ENCODE measurements at regions not wholly inside any gene's neighbourhood (a gene's known extent, or its start where the extent isn't known, plus 50 kb on each side); places are given as distances from the start of the nearest gene placed in this dataset.
A peak's percentile ranks its signal among the peaks of the same experiment; 100 is the strongest.
"Not testable (repeated sequence)": the region's sequence is repeated elsewhere in the genome, so short reads cannot be mapped to it uniquely, and the experiment has no call there.

GRCh38 chr4:79163981-79164490, 161.8 kb downstream of the NAA11 start:
- Histone ChIP-seq H2AFZ (ENCODE audit: low read depth, low read length) (no peak overlapping the region), H3K4me3 (ENCODE audit: low read length) (no peak overlapping the region), H3K9me2 (ENCODE audit: insufficient read depth, low read length) (no peaks in the 10 kb centered on the region), H3K79me2 (replicated peaks; ENCODE audit: insufficient read depth, low read length) (no peaks in the 10 kb centered on the region), H3F3A (ENCODE audit: insufficient read depth, low read length, poor library complexity, severe bottlenecking) (no peaks in the 10 kb centered on the region), H3K27ac (ENCODE audit: low read length) (peak overlapping the region; percentile 49), H3K27me3 (ENCODE audit: insufficient read depth, low read depth, low read length) (no peaks in the 10 kb centered on the region), H3K36me3 (ENCODE audit: insufficient read depth, low read length) (no peaks in the 10 kb centered on the region), H3K9ac (ENCODE audit: low read length) (no peak overlapping the region), H3K9me3 (ENCODE audit: low read length) (no peaks in the 10 kb centered on the region), H3K4me2 (ENCODE audit: low read length) (no peak overlapping the region), H4K20me1 (ENCODE audit: insufficient read depth) (no peaks in the 10 kb centered on the region)
- TF ChIP-seq EP300 (conservative IDR thresholded peaks at IDR 0.05; ENCODE audit: poor library complexity, severe bottlenecking): no peak
- no peak for TF ChIP-seq CTCF (IDR thresholded peaks at IDR 0.05; ENCODE audit: poor library complexity, severe bottlenecking)
- TF ChIP-seq REST (IDR thresholded peaks at IDR 0.05; ENCODE audit: borderline replicate concordance): no peak
- no peak for TF ChIP-seq EZH2 (IDR thresholded peaks at IDR 0.05; ENCODE audit: borderline replicate concordance, insufficient read depth, low read length, poor library complexity, severe bottlenecking)
- no peak for TF ChIP-seq MXI1 (conservative IDR thresholded peaks at IDR 0.05; ENCODE audit: poor library complexity, severe bottlenecking)
- no peak for TF ChIP-seq RAD21 (conservative IDR thresholded peaks at IDR 0.05)
- no peak for TF ChIP-seq SMC3 (conservative IDR thresholded peaks at IDR 0.05; ENCODE audit: poor library complexity)
- no peak for TF ChIP-seq POLR2AphosphoS5 (IDR thresholded peaks at IDR 0.05)

GRCh38 chr4:79160962-79161361, 164.9 kb downstream of the NAA11 start:
- no peak overlapping the region for H2AFZ ChIP-seq (ENCODE audit: low read depth, low read length)
- no peak overlapping the region for H3K4me2 ChIP-seq (ENCODE audit: low read length)
- H3K27me3 ChIP-seq (ENCODE audit: insufficient read depth, low read depth, low read length): no peaks in the 10 kb centered on the region
- no peak overlapping the region for H3K9ac ChIP-seq (ENCODE audit: low read length)
- TF ChIP-seq SMC3 (conservative IDR thresholded peaks at IDR 0.05; ENCODE audit: poor library complexity): no peak
- no peak for TF ChIP-seq EZH2 (IDR thresholded peaks at IDR 0.05; ENCODE audit: borderline replicate concordance, insufficient read depth, low read length, poor library complexity, severe bottlenecking)
- TF ChIP-seq RAD21 (conservative IDR thresholded peaks at IDR 0.05): no peak
- TF ChIP-seq TAF1 (IDR thresholded peaks at IDR 0.05; ENCODE audit: low read depth): no peak
- no peak for TF ChIP-seq MXI1 (conservative IDR thresholded peaks at IDR 0.05; ENCODE audit: poor library complexity, severe bottlenecking)
- no peaks in the 10 kb centered on the region for H3K9me2 ChIP-seq (ENCODE audit: insufficient read depth, low read length)
- no peak overlapping the region for H3K4me3 ChIP-seq (ENCODE audit: low read length)
- H3K79me2 ChIP-seq (replicated peaks; ENCODE audit: insufficient read depth, low read length): no peaks in the 10 kb centered on the region
- H4K20me1 ChIP-seq (ENCODE audit: insufficient read depth): no peaks in the 10 kb centered on the region
- H3K9me3 ChIP-seq (ENCODE audit: low read length): no peaks in the 10 kb centered on the region
- no peaks in the 10 kb centered on the region for H3F3A ChIP-seq (ENCODE audit: insufficient read depth, low read length, poor library complexity, severe bottlenecking)
- H3K36me3 ChIP-seq (ENCODE audit: insufficient read depth, low read length): no peaks in the 10 kb centered on the region
- no peak overlapping the region for H3K27ac ChIP-seq (ENCODE audit: low read length)

DNA sequence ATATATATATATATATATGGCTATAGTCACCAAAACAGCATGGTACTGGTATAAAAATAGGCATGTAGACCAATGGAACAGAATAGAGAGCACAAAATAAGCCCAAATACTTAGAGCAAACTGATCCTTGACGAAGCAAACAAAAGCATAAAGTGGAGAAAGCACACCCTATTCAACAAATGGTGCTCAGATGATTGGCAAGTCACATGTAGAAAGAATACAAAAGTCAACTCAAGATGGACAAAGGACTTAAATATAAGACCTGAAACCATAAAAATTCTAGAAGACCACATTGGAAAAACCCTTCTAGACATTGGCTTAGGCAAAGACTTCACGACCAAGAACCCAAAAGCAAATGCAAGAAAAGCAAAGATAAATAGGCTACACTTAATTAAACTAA, 167.2 kb downstream of the NAA11 start:
- H2AFZ ChIP-seq (ENCODE audit: low read depth, low read length); H3K36me3 ChIP-seq (ENCODE audit: insufficient read depth, low read length): not testable (repeated sequence)

More for the DNA sequence above, 167.2 kb downstream of the NAA11 start:
- not testable (repeated sequence) for H4K20me1 ChIP-seq (ENCODE audit: insufficient read depth); H3K27me3 ChIP-seq (ENCODE audit: insufficient read depth, low read depth, low read length); H3K9ac ChIP-seq (ENCODE audit: low read length); H3K4me3 ChIP-seq (ENCODE audit: low read length); H3K4me2 ChIP-seq (ENCODE audit: low read length); H3K27ac ChIP-seq (ENCODE audit: low read length); H3K79me2 ChIP-seq (replicated peaks; ENCODE audit: insufficient read depth, low read length); H3F3A ChIP-seq (ENCODE audit: insufficient read depth, low read length, poor library complexity, severe bottlenecking); H3K9me3 ChIP-seq (ENCODE audit: low read length); H3K9me2 ChIP-seq (ENCODE audit: insufficient read depth, low read length)
